SK-N-MC (cell line): ENCODE measurements at regions not wholly inside any gene's neighbourhood (a gene's known extent, or its start where the extent isn't known, plus 50 kb on each side); places are given as distances from the start of the nearest gene placed in this dataset.

Experiments
- DNase-seq: peaks from one replicate; pipeline ENCODE4 v3.0.0-alpha.2; 2011; ENCODE audit warnings: low read depth, low spot score
- H3K27ac ChIP-seq: fragments of 200-600 bp; sonication (generic); 2 replicates; pipeline ENCODE4 v1.5.1; 2016; ENCODE audit warnings: mixed run types
- H3K36me3 ChIP-seq: fragments of 200-600 bp; sonication (generic); 2 replicates; pipeline ENCODE4 v1.6.1; 2017; ENCODE audit warnings: antibody characterized with exemption, low read length, mixed read lengths; ENCODE audit not compliant: insufficient read depth
- H3K4me3 ChIP-seq: fragments of 200-600 bp; sonication (generic); 2 replicates; pipeline ENCODE4 v1.5.1; 2016
- H3K9ac ChIP-seq: fragments of 200-600 bp; sonication (generic); 2 replicates; pipeline ENCODE4 v1.8.0; 2017; ENCODE audit warnings: mixed run types, mixed read lengths; ENCODE audit not compliant: insufficient read length
- H3K9me3 ChIP-seq: fragments of 200-600 bp; sonication (generic); 2 replicates; pipeline ENCODE4 v1.6.1; 2017; ENCODE audit warnings: low read depth, mild to moderate bottlenecking, antibody characterized with exemption, low read length, moderate library complexity, mixed read lengths
- EZH2 ChIP-seq: fragments of 200-600 bp; sonication (generic); IDR thresholded peaks from one replicate; pipeline ENCODE4 v1.6.1; 2017; ENCODE audit warnings: antibody characterized with exemption
- FOXP2 ChIP-seq: optimal IDR thresholded peaks from 2 replicates; pipeline ENCODE3; 2011; ENCODE audit warnings: mild to moderate bottlenecking, moderate library complexity; ENCODE audit not compliant: insufficient read depth; ENCODE audit errors: extremely low read length, control extremely low read depth
- POLR2AphosphoS5 ChIP-seq: IDR thresholded peaks from 2 replicates; pipeline ENCODE4 v1.6.1; 2012; ENCODE audit warnings: mild to moderate bottlenecking, low read depth, low read length, borderline replicate concordance

GRCh38 chr5:67530609-67531255 is 334.1 kb upstream of the CD180 start:
- no peak overlapping the region for H3K9ac ChIP-seq
- no peaks in the 10 kb centered on the region for H3K36me3 ChIP-seq
- H3K27ac ChIP-seq = no peak overlapping the region
- DNase-seq = no peak
- TF ChIP-seq EZH2 (no peak), FOXP2 (no peak), POLR2AphosphoS5 (no peak)
- H3K9me3 ChIP-seq = no peaks in the 10 kb centered on the region; the same call in 1 of the 2 replicates
- no peak overlapping the region for H3K4me3 ChIP-seq

- H3K36me3 ChIP-seq = no peaks in the 10 kb centered on the region
- TF ChIP-seq FOXP2 (no peak), EZH2 (no peak), POLR2AphosphoS5 (no peak)
These were observed 332.4 kb upstream of the CD180 start for GRCh38 chr5:67528953-67529352.

GRCh38 chr5:67526793-67527192 is 330.2 kb upstream of the CD180 start:
- no peaks in the 10 kb centered on the region for H3K36me3 ChIP-seq
- H3K27ac ChIP-seq = no peak overlapping the region
- TF ChIP-seq FOXP2 (no peak), POLR2AphosphoS5 (no peak), EZH2 (no peak)
- H3K9me3 ChIP-seq = no peaks in the 10 kb centered on the region; the same call in 1 of the 2 replicates
- DNase-seq = no peak
- H3K9ac ChIP-seq = no peak overlapping the region
- no peak overlapping the region for H3K4me3 ChIP-seq

More at GRCh38 chr5:67528953-67529352, 332.4 kb upstream of the CD180 start:
- Histone ChIP-seq H3K9me3 (no peaks in the 10 kb centered on the region; the same call in 1 of the 2 replicates), H3K9ac (no peak overlapping the region), H3K27ac (no peak overlapping the region), H3K4me3 (no peak overlapping the region)
- DNase-seq = no peak

GRCh38 chr5:67520161-67520908 is 323.7 kb upstream of the CD180 start:
- no peak for DNase-seq

GRCh38 chr5:67518227-67518626 is 321.6 kb upstream of the CD180 start:
- Histone ChIP-seq H3K9ac (no peak overlapping the region), H3K36me3 (no peaks in the 10 kb centered on the region), H3K9me3 (no peaks in the 10 kb centered on the region), H3K4me3 (no peak overlapping the region), H3K27ac (no peak overlapping the region)
- TF ChIP-seq POLR2AphosphoS5 (no peak), FOXP2 (no peak), EZH2 (no peak)
- DNase-seq = no peak

More at GRCh38 chr5:67520161-67520908, 323.7 kb upstream of the CD180 start:
- Histone ChIP-seq H3K9ac (no peak overlapping the region), H3K9me3 (no peaks in the 10 kb centered on the region), H3K36me3 (no peaks in the 10 kb centered on the region), H3K4me3 (no peak overlapping the region), H3K27ac (no peak overlapping the region)
- TF ChIP-seq FOXP2 (no peak), EZH2 (no peak), POLR2AphosphoS5 (no peak)

GRCh38 chr5:67516948-67517565 is 320.5 kb upstream of the CD180 start:
- Histone ChIP-seq H3K9ac (no peak overlapping the region), H3K9me3 (no peaks in the 10 kb centered on the region), H3K36me3 (no peaks in the 10 kb centered on the region), H3K27ac (no peak overlapping the region), H3K4me3 (no peak overlapping the region)
- TF ChIP-seq EZH2 (no peak), FOXP2 (no peak), POLR2AphosphoS5 (no peak)
- no peak for DNase-seq

- no peaks in the 10 kb centered on the region for H3K9me3 ChIP-seq
- DNase-seq = no peak
- H3K4me3 ChIP-seq = no peak overlapping the region
- no peaks in the 10 kb centered on the region for H3K36me3 ChIP-seq
- H3K27ac ChIP-seq = no peak overlapping the region
- no peak for TF ChIP-seq POLR2AphosphoS5
- no peak for TF ChIP-seq EZH2
- no peak for TF ChIP-seq FOXP2
- no peak overlapping the region for H3K9ac ChIP-seq
These were observed 319.2 kb upstream of the CD180 start for GRCh38 chr5:67515762-67516161.

GRCh38 chr5:67515020-67515689 is 318.6 kb upstream of the CD180 start:
- Histone ChIP-seq H3K36me3 (no peaks in the 10 kb centered on the region), H3K4me3 (no peak overlapping the region), H3K27ac (no peak overlapping the region), H3K9ac (no peak overlapping the region), H3K9me3 (no peaks in the 10 kb centered on the region)
- no peak for DNase-seq
- TF ChIP-seq FOXP2 (no peak), POLR2AphosphoS5 (no peak), EZH2 (no peak)
